ENCODE measurements at regions not wholly inside any gene's neighbourhood (a gene's known extent, or its start where the extent isn't known, plus 50 kb on each side); places are given as distances from the start of the nearest gene placed in this dataset.

GRCh38 chr15:60074181-60074885 is 70.2 kb downstream of the FOXB1 start:
- H4K8ac ChIP-seq (ENCODE audit: low read depth, low read length), result no peak overlapping the region
- H3K9ac ChIP-seq (ENCODE audit: low read depth, low read length, poor library complexity), result no peak overlapping the region
- H3K4me2 ChIP-seq (ENCODE audit: insufficient read depth, low read length, poor library complexity, severe bottlenecking), result no peak overlapping the region
- H4K91ac ChIP-seq (ENCODE audit: low read depth, low read length, poor library complexity), result no peak overlapping the region
- no peak overlapping the region for H2BK15ac ChIP-seq (ENCODE audit: low read length)
- no peak overlapping the region for H3K18ac ChIP-seq (ENCODE audit: low read length)
- no CpG with 5 or more reads among the region's 6 CpGs for WGBS, 2 donors (ENCODE audit: extremely low coverage in 2 of 2, insufficient read length in 2 of 2, insufficient replicate concordance in 1 of 2)
- no peaks in the 10 kb centered on the region for H3K9me3 ChIP-seq (replicated peaks in 1 of 2; ENCODE audit: control insufficient read depth in 2 of 2, insufficient read depth in 1 of 2, low read depth in 1 of 2, low read length in 2 of 2)
- no peak overlapping the region for H2AK5ac ChIP-seq (ENCODE audit: low read depth, low read length)
- H3K27ac ChIP-seq (replicated peaks; ENCODE audit: low read length), result no peak overlapping the region
- peaks cover 14 to 68% of the 10 kb centered on the region in 2 donors for H3K4me1 ChIP-seq (ENCODE audit: control insufficient read depth in 2 of 2, insufficient read depth in 1 of 2, low read depth in 1 of 2, low read length in 2 of 2)
- H2BK5ac ChIP-seq (ENCODE audit: low read length), result no peak overlapping the region
- no peaks in the 10 kb centered on the region for H3K27me3 ChIP-seq (ENCODE audit: control insufficient read depth in 3 of 3, insufficient read depth in 3 of 3, low read depth in 1 of 3, low read length in 3 of 3)
- no peak overlapping the region for H3K4ac ChIP-seq (ENCODE audit: low read length)
- H3K4me3 ChIP-seq (ENCODE audit: low read length in 2 of 2), result no peak overlapping the region
- no peak overlapping the region for H3K23ac ChIP-seq (ENCODE audit: low read depth, low read length, poor library complexity)
- H2BK12ac ChIP-seq (ENCODE audit: low read length), result no peak overlapping the region
- H3K79me1 ChIP-seq (ENCODE audit: low read depth, low read length), result no peaks in the 10 kb centered on the region
- no peak for DNase-seq (ENCODE audit: low spot score)
- no peaks in the 10 kb centered on the region for H3K36me3 ChIP-seq (replicated peaks in 1 of 2; ENCODE audit: control insufficient read depth in 2 of 2, insufficient read depth in 2 of 2, low read length in 2 of 2)
- no peak overlapping the region for H2BK120ac ChIP-seq (ENCODE audit: low read depth, low read length)
- no peak overlapping the region for H2AFZ ChIP-seq (ENCODE audit: low read length)
- no peak overlapping the region for H3K14ac ChIP-seq (ENCODE audit: low read length)

GRCh38 chr15:60076045-60076444 is 71.9 kb downstream of the FOXB1 start:
- Histone ChIP-seq H3K4me3 (ENCODE audit: low read length in 2 of 2) (peak overlapping the region in 1 of 2 donors; percentile 20), H3K9me3 (replicated peaks in 1 of 2; ENCODE audit: control insufficient read depth in 2 of 2, insufficient read depth in 1 of 2, low read depth in 1 of 2, low read length in 2 of 2) (no peaks in the 10 kb centered on the region), H3K36me3 (replicated peaks in 1 of 2; ENCODE audit: control insufficient read depth in 2 of 2, insufficient read depth in 2 of 2, low read length in 2 of 2) (no peaks in the 10 kb centered on the region), H3K14ac (ENCODE audit: low read length) (no peak overlapping the region), H3K9ac (ENCODE audit: low read depth, low read length, poor library complexity) (no peak overlapping the region), H2BK15ac (ENCODE audit: low read length) (no peak overlapping the region), H3K4me2 (ENCODE audit: insufficient read depth, low read length, poor library complexity, severe bottlenecking) (no peak overlapping the region), H3K27me3 (ENCODE audit: control insufficient read depth in 3 of 3, insufficient read depth in 3 of 3, low read depth in 1 of 3, low read length in 3 of 3) (no peaks in the 10 kb centered on the region), H2BK120ac (ENCODE audit: low read depth, low read length) (no peak overlapping the region), H4K91ac (ENCODE audit: low read depth, low read length, poor library complexity) (no peak overlapping the region), H3K18ac (ENCODE audit: low read length) (no peak overlapping the region), H2AFZ (ENCODE audit: low read length) (peak overlapping the region; percentile 10), H3K4ac (ENCODE audit: low read length) (no peak overlapping the region), H4K8ac (ENCODE audit: low read depth, low read length) (no peak overlapping the region), H3K4me1 (ENCODE audit: control insufficient read depth in 2 of 2, insufficient read depth in 1 of 2, low read depth in 1 of 2, low read length in 2 of 2) (peaks cover 14 to 66% of the 10 kb centered on the region in 2 donors), H3K23ac (ENCODE audit: low read depth, low read length, poor library complexity) (no peak overlapping the region), H2BK12ac (ENCODE audit: low read length) (no peak overlapping the region), H3K79me1 (ENCODE audit: low read depth, low read length) (no peaks in the 10 kb centered on the region), H2AK5ac (ENCODE audit: low read depth, low read length) (no peak overlapping the region), H2BK5ac (ENCODE audit: low read length) (no peak overlapping the region), H3K27ac (replicated peaks; ENCODE audit: low read length) (no peak overlapping the region)
- DNase-seq (ENCODE audit: low spot score), result no peak
- no CpG with 5 or more reads among the region's 5 CpGs for WGBS, 2 donors (ENCODE audit: extremely low coverage in 2 of 2, insufficient read length in 2 of 2, insufficient replicate concordance in 1 of 2)

GRCh38 chr15:60076582-60077276 is 72.6 kb downstream of the FOXB1 start:
- Histone ChIP-seq H3K79me1 (ENCODE audit: low read depth, low read length) (no peaks in the 10 kb centered on the region), H2BK5ac (ENCODE audit: low read length) (no peak overlapping the region), H3K27me3 (ENCODE audit: control insufficient read depth in 3 of 3, insufficient read depth in 3 of 3, low read depth in 1 of 3, low read length in 3 of 3) (no peaks in the 10 kb centered on the region), H3K4me3 (ENCODE audit: low read length in 2 of 2) (peak overlapping the region in 1 of 2 donors; percentile 20), H4K91ac (ENCODE audit: low read depth, low read length, poor library complexity) (no peak overlapping the region), H3K4ac (ENCODE audit: low read length) (no peak overlapping the region), H3K4me2 (ENCODE audit: insufficient read depth, low read length, poor library complexity, severe bottlenecking) (no peak overlapping the region), H3K14ac (ENCODE audit: low read length) (no peak overlapping the region), H3K23ac (ENCODE audit: low read depth, low read length, poor library complexity) (no peak overlapping the region), H3K9me3 (replicated peaks in 1 of 2; ENCODE audit: control insufficient read depth in 2 of 2, insufficient read depth in 1 of 2, low read depth in 1 of 2, low read length in 2 of 2) (no peaks in the 10 kb centered on the region), H3K36me3 (replicated peaks in 1 of 2; ENCODE audit: control insufficient read depth in 2 of 2, insufficient read depth in 2 of 2, low read length in 2 of 2) (no peaks in the 10 kb centered on the region), H2AFZ (ENCODE audit: low read length) (peak overlapping the region; percentile 32), H2BK12ac (ENCODE audit: low read length) (no peak overlapping the region), H3K18ac (ENCODE audit: low read length) (no peak overlapping the region), H3K9ac (ENCODE audit: low read depth, low read length, poor library complexity) (no peak overlapping the region), H4K8ac (ENCODE audit: low read depth, low read length) (no peak overlapping the region), H3K27ac (replicated peaks; ENCODE audit: low read length) (no peak overlapping the region), H3K4me1 (ENCODE audit: control insufficient read depth in 2 of 2, insufficient read depth in 1 of 2, low read depth in 1 of 2, low read length in 2 of 2) (peaks cover 14 to 64% of the 10 kb centered on the region in 2 donors), H2AK5ac (ENCODE audit: low read depth, low read length) (no peak overlapping the region), H2BK15ac (ENCODE audit: low read length) (no peak overlapping the region), H2BK120ac (ENCODE audit: low read depth, low read length) (no peak overlapping the region)
- no peak for DNase-seq (ENCODE audit: low spot score)
- no CpG with 5 or more reads among the region's 11 CpGs for WGBS, 2 donors (ENCODE audit: extremely low coverage in 2 of 2, insufficient read length in 2 of 2, insufficient replicate concordance in 1 of 2)

- WGBS, 2 donors (ENCODE audit: extremely low coverage in 2 of 2, insufficient read length in 2 of 2, insufficient replicate concordance in 1 of 2), result no CpG with 5 or more reads among the region's 11 CpGs
These were observed 73.7 kb downstream of the FOXB1 start for GRCh38 chr15:60077581-60078359.

More at GRCh38 chr15:60077581-60078359, 73.7 kb downstream of the FOXB1 start:
- Histone ChIP-seq H3K4ac (ENCODE audit: low read length) (no peak overlapping the region), H2BK15ac (ENCODE audit: low read length) (no peak overlapping the region), H4K91ac (ENCODE audit: low read depth, low read length, poor library complexity) (no peak overlapping the region), H3K36me3 (replicated peaks in 1 of 2; ENCODE audit: control insufficient read depth in 2 of 2, insufficient read depth in 2 of 2, low read length in 2 of 2) (no peaks in the 10 kb centered on the region), H3K4me3 (ENCODE audit: low read length in 2 of 2) (peak overlapping the region in 1 of 2 donors; percentile 20), H3K14ac (ENCODE audit: low read length) (no peak overlapping the region), H2AFZ (ENCODE audit: low read length) (peak overlapping the region; percentile 60), H3K23ac (ENCODE audit: low read depth, low read length, poor library complexity) (no peak overlapping the region), H3K9me3 (replicated peaks in 1 of 2; ENCODE audit: control insufficient read depth in 2 of 2, insufficient read depth in 1 of 2, low read depth in 1 of 2, low read length in 2 of 2) (no peaks in the 10 kb centered on the region), H2AK5ac (ENCODE audit: low read depth, low read length) (no peak overlapping the region), H3K27ac (replicated peaks; ENCODE audit: low read length) (no peak overlapping the region), H3K4me2 (ENCODE audit: insufficient read depth, low read length, poor library complexity, severe bottlenecking) (no peak overlapping the region), H3K4me1 (ENCODE audit: control insufficient read depth in 2 of 2, insufficient read depth in 1 of 2, low read depth in 1 of 2, low read length in 2 of 2) (peaks cover 14 to 56% of the 10 kb centered on the region in 2 donors), H3K79me1 (ENCODE audit: low read depth, low read length) (no peaks in the 10 kb centered on the region), H3K18ac (ENCODE audit: low read length) (no peak overlapping the region), H3K27me3 (ENCODE audit: control insufficient read depth in 3 of 3, insufficient read depth in 3 of 3, low read depth in 1 of 3, low read length in 3 of 3) (no peaks in the 10 kb centered on the region), H3K9ac (ENCODE audit: low read depth, low read length, poor library complexity) (no peak overlapping the region), H4K8ac (ENCODE audit: low read depth, low read length) (no peak overlapping the region), H2BK12ac (ENCODE audit: low read length) (no peak overlapping the region), H2BK120ac (ENCODE audit: low read depth, low read length) (no peak overlapping the region), H2BK5ac (ENCODE audit: low read length) (no peak overlapping the region)
- no peak for DNase-seq (ENCODE audit: low spot score)

Data from neuronal stem cell (in vitro differentiated cells).